A549 (cell line): ENCODE measurements at regions not wholly inside any gene's neighbourhood (a gene's known extent, or its start where the extent isn't known, plus 50 kb on each side); places are given as distances from the start of the nearest gene placed in this dataset.

Source experiments
- CEBPB ChIP-seq, 2 experiments: fragments of >200 bp in 1 of 2; sonication (Bioruptor Twin) in 1 of 2; formaldehyde crosslinking in 1 of 2; IDR thresholded peaks; 2 replicates each; pipeline ENCODE4 v1.6.1; 2012 to 2016
- CTCF ChIP-seq: fragments of >200 bp; sonication (Bioruptor Twin); formaldehyde crosslinking; IDR thresholded peaks from 3 replicates; pipeline ENCODE4 v1.5.1; 2016
- EP300 ChIP-seq, 2 experiments: fragments of >200 bp; sonication (Bioruptor Twin); formaldehyde crosslinking; IDR thresholded peaks; 2 replicates in 1 of 2; 3 replicates in 1 of 2; pipeline ENCODE4 v1.6.1; 2016 to 2017
- KDM1A ChIP-seq: fragments of 200-600 bp; sonication (generic); IDR thresholded peaks from 2 replicates; pipeline ENCODE4 v1.6.1; 2016; ENCODE audit warnings: low read depth, mild to moderate bottlenecking
- MAFK ChIP-seq: fragments of 450-650 bp; IDR thresholded peaks from 2 replicates; pipeline ENCODE4 v1.6.1; 2014; ENCODE audit not compliant: partially characterized antibody
- MAX ChIP-seq: IDR thresholded peaks from 2 replicates; pipeline ENCODE4 v1.6.1; 2012
- POLR2A ChIP-seq: IDR thresholded peaks from 2 replicates; pipeline ENCODE4 v1.6.1; 2012; ENCODE audit warnings: mild to moderate bottlenecking, low read length
- RARB ChIP-seq: fragments of 250-450 bp; sonication (Bioruptor Pico); IDR thresholded peaks from 2 replicates; pipeline ENCODE4 v1.8.0; 2021; ENCODE audit warnings: mild to moderate bottlenecking, moderate library complexity
- REST ChIP-seq: fragments of 200-600 bp; sonication (generic); IDR thresholded peaks from 2 replicates; pipeline ENCODE4 v1.6.1; 2016; ENCODE audit warnings: antibody characterized with exemption, mild to moderate bottlenecking, moderate library complexity
- SMC3 ChIP-seq: fragments of >200 bp; sonication (Bioruptor Twin); formaldehyde crosslinking; IDR thresholded peaks from 3 replicates; pipeline ENCODE4 v1.6.1; 2018; ENCODE audit warnings: inconsistent platforms
- SREBF2 ChIP-seq: fragments of 450-650 bp; IDR thresholded peaks from 2 replicates; pipeline ENCODE4 v1.6.1; 2014; ENCODE audit warnings: mild to moderate bottlenecking, moderate library complexity
- USF2 ChIP-seq: fragments of 450-650 bp; IDR thresholded peaks from 2 replicates; pipeline ENCODE4 v1.6.1; 2014; ENCODE audit warnings: antibody characterized with exemption

DNA sequence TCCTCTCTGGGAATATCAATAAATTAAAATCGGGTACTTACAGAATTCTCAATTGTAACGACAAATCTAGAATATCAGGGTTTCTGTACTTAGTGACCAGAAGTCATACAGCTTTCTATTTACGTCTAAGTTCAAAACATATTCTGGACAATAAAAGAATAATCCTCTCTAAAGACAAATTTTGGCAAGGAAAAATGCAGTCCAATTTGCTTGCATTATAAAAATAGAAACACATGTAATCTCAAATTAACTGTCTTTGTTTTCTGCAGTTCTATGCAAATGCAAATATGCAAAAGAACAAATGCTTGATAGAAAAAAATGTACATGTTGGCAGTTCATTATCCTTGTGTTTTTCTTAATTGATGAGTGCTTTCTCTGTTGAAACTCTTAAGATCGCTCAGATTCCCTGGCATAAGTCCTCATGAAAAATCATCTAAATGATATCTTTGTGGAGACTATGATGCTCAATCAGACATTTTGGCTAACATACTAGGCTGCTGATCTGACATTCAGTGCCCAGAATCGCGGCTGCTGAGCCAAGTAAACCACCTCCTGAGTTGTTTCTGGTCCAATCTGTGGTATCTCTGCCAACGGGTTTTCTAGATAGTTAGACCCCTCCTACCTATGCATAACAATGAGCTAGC, 990.1 kb upstream of the C9orf72 start:
- no peak for TF ChIP-seq POLR2A
- no peak for TF ChIP-seq SMC3
- TF ChIP-seq REST: no peak
- no peak for TF ChIP-seq CEBPB (IDR thresholded peaks at IDR 0.05)
- TF ChIP-seq CTCF: no peak
- TF ChIP-seq EP300 (IDR thresholded peaks at IDR 0.05): no peak
- TF ChIP-seq MAX: no peak
- TF ChIP-seq RARB (CRISPR knock-in tag): no peak
- TF ChIP-seq MAFK: no peak
- no peak for TF ChIP-seq USF2
- no peak for TF ChIP-seq SREBF2
- TF ChIP-seq KDM1A: no peak
